NCI-H2107 (cell line): ENCODE measurements at regions not wholly inside any gene's neighbourhood (a gene's known extent, or its start where the extent isn't known, plus 50 kb on each side); places are given as distances from the start of the nearest gene placed in this dataset.
A peak's percentile ranks its signal among the peaks of the same experiment; 100 is the strongest.

Experiments used
- DNase-seq: peaks from one replicate; lab custom pipeline; 2025; lab: John Stamatoyannopoulos, UW

DNA sequence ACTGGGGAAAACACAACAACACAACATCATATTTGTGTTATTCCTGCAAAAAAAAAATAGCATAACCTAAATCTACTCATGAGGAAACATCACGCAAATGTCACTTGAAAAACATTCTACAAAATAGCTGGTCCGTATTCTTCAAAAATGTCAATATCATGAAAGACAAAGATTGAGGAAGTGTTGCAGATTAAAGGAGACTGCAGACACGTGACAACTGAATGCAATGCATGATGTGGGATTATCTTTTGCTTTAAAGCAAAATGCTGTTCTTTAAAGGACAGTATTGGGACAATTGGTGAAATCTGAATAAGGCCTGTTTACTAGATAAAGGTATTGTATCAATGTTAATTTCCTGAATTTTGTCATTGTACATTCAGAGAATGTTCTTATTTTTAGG is 157.7 kb downstream of the SMIM20 start:
- no peak for DNase-seq

DNA sequence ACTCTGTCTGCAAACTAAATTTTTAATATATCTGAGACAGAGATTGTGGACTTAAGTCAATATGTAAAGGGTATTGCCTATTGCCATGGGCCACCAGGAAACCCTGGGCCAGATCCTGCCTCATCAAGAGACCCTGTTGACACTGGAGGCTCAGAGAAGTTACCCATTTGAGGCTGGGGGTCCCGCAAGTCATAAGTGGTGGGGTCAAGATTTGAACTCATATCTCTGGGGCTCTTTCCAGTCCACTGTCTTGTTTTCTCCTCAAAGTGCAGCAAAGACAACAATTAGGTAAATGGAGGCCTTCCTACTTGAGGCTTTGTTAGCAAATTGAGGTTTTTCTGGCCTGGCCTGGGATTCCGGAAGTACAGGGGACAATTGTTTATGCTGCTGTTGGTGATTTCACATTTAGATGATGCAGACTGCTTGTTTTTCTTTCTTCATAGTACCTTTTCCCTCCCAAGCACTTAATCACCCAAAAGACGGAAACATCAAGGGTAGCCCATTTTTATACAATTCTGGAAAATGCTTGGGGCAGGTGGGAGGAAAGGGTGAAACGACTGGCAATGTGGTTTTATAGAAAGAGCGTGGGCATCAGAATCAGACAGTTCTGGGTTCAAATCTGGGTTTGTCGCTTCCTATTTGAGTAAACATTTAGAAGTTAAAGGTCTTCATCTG is 160.0 kb downstream of the SMIM20 start:
- no peak for DNase-seq

DNA sequence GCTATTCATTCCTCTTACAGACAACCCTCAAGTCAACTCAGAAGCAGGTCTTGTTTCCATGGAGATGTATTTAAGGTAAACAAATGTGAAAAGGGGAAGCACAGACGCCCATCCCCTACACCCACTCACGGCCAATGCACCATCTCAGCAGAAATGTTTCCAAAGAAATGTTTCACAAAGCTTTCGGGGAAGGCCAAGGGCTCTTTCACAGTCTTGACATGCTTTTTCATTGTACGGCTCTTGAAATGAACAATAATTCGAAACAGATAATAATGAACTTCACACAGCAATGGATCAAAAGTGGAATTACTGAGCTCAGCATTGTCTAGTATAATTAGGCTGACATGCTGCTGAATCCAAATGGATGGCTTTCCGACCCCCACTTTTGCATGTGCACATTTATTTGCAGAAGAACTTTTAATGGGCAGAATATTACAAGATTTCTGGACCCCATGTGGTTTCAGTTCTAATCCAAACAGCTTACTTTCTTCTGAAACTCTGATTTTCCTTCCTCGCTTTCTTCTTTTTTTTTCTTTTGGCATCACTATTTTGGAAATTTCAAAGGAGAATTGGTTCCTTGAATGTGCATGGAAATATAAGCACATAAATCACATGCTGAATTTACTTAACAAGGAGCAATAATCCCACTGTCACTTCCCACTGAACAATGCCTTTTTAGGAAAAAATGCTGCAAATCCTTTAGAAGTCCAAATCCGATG is 160.9 kb downstream of the SMIM20 start:
- no peak for DNase-seq

- DNase-seq = no peak
These were observed 161.6 kb downstream of the SMIM20 start for GRCh38 chr4:26075583-26075982.

DNA sequence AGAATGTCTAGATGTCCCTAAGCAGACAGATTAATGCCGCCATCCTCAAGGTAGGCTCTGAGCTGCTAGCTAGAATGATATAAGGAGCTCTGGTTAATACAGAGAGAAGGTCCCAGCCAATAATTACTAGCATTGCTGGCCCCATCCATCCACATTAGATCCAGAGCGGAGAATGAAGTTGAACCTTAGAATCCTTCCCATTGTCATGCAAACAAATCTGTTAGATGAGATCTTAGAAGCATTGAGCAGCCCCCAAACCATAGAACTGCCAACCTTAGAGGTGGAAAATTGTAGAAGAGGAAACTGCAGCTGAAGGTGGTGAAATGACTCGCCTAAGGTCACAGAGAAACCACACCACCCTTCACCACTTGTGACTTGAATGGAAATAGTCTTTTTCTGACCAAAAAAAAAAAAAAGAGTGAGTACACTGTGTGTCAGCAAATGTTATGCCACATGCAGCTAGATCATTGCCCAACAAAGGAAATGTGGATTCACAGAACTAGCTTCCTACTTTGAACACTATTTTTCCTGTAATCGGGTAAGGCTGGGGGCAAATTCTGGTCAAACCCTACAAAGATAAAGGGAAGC is 162.1 kb downstream of the SMIM20 start:
- DNase-seq = no peak

DNA sequence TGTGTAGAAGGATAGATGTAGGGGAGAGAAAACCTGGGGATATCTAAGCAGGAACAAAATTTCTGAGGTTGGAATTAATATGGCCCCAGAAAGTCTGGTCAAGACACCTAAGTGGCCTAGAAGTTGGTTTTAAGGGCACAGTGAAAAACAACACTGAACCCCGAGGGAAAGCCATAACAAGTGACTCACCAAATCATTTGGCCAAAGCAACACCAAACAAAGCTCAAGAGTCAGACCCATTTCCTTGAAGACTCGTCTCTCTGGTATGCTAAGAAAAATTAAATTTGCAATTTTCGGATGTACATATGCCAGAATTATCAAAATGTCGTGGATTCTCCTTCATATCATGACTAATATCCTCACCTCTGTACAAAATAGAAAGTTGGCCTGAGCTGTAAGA is 162.9 kb downstream of the SMIM20 start:
- no peak for DNase-seq

- no peak for DNase-seq
These were observed 163.7 kb downstream of the SMIM20 start for GRCh38 chr4:26077756-26078155.

- DNase-seq = no peak
These were observed 167.0 kb downstream of the SMIM20 start for GRCh38 chr4:26080870-26081628.

- DNase-seq = peak; percentile 6
These were observed 167.9 kb downstream of the SMIM20 start for GRCh38 chr4:26081795-26082498.

- no peak for DNase-seq
These were observed 168.5 kb downstream of the SMIM20 start for GRCh38 chr4:26082565-26082964.

DNA sequence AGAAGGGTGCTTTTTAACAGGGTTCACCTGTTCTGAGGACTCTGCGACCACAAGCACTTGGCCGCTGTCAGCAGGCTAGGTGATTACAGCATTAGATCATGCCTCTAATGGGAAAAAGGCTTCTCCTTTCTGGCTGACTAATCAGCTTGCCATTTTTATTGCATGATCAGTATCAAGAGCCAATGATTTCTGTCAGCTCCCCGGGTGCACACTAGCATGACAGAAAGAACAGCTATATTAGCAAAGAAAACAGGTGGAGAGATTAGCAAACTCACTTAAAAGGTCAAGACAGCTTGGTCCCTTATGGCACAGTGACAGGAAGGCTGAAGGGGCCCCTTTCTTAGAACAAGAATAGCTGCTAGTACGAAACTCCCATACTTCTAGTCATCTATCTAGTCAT is 170.0 kb downstream of the SMIM20 start:
- no peak for DNase-seq

- no peak for DNase-seq
These were observed 170.4 kb downstream of the SMIM20 start for GRCh38 chr4:26084414-26084813.

DNA sequence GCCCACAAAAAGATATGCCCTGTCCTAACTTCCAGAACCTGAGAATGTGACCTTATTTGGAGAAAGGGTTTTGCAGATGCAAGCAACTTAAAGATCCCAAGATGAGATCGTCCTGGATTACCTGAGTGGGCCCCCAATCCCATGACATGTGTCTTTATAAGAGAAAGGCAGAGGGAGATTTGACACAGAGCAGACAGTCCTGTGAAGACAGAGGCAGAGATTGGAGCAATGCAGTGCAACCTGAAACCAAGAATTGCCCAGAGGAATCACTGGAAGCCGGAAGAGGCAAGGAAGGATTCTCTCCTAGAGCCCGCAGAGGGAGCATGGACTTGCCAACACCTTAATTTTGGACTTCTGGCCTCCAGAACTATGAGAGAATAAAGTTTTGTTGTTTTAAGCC is 171.5 kb downstream of the SMIM20 start:
- no peak for DNase-seq

DNA sequence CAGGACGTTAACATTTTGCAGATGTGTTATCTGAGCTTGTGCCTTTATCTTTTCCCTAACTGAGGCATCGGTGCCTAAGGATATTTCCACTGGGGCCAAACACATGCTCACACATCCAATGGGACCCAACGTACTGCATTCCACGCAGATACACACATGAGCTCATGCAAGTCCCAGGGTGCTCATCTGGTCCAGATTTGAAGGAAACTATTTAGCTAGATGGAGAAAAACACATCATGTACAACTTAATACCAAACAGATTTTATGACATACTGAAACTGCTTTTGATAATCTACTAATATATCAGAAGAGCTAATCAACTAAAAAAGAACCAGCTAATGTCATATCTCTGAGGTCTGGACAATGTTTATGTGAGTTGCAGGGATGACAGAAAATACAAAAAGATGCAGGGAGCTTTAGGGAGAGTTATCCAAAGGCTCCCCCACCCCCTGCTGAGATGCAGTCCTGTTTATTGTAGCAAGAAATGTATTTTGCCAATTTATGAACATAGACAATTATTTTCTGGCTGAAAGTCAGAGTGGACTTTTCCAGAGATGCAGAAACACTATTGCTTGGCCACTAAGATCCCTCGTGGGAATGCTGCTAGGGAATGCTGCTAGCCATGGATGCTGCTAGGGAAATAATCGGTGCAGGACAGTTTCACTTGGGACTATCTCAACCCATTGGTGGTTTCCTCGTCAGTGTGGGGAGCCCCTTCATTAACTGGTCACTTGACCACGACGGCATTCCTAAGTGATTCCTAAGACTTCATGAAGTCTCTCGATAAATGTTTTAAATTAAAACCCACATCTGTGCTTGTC is 172.8 kb downstream of the SMIM20 start:
- DNase-seq = no peak

DNA sequence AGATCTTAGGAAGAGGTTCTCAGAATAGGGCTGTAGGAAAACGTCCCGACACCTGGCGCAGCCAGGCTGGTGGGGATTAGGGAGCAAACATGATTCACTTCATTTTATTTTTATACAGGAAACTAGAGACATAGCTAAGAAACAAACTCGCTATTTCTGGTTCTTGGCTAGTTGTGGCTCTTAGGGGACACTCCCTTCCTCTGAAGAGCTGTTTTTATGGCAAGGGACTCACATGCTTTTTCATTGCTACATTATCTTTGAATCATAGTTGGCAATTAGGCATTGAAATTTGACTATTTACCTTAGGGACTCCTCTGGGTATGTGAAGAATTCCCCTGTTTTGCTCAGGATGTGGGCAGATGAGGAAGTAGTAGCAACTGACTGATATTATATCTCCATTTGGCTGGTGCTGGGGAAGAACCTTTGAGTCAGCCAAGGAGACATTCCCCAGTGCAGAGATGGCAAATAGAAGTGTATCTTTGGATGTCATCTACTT is 174.5 kb downstream of the SMIM20 start:
- DNase-seq = no peak

DNA sequence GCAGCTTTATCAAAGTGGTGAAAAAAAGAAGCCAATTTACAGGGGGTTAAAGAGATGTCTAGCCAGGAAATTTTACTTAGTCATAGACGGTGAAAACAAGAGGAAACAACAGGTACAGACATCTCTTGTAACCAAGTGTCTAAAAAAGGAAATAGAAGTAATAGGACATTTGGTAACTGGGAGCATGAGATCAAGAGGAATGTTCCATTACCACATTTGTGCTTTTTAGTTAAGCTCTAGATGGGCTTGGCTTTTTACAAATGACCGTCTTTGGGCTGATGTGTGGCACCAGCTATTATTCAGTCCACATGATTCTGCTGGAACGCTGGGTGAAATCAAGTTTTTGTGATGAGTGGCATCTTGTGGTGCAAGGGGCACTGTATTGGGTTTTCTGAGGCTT is 179.5 kb downstream of the SMIM20 start:
- DNase-seq = no peak

- no peak for DNase-seq
These were observed 180.1 kb downstream of the SMIM20 start for GRCh38 chr4:26094076-26094475.

- DNase-seq = no peak
These were observed 180.9 kb downstream of the SMIM20 start for GRCh38 chr4:26094911-26095310.

GRCh38 chr4:26099967-26100366 is 185.9 kb downstream of the SMIM20 start:
- DNase-seq = no peak

- DNase-seq = no peak
These were observed 187.0 kb downstream of the SMIM20 start for GRCh38 chr4:26101011-26101410.

- no peak for DNase-seq
These were observed 190.2 kb downstream of the SMIM20 start for GRCh38 chr4:26104056-26104685.
